ENCODE measurements at regions not wholly inside any gene's neighbourhood (a gene's known extent, or its start where the extent isn't known, plus 50 kb on each side); places are given as distances from the start of the nearest gene placed in this dataset.

DNA sequence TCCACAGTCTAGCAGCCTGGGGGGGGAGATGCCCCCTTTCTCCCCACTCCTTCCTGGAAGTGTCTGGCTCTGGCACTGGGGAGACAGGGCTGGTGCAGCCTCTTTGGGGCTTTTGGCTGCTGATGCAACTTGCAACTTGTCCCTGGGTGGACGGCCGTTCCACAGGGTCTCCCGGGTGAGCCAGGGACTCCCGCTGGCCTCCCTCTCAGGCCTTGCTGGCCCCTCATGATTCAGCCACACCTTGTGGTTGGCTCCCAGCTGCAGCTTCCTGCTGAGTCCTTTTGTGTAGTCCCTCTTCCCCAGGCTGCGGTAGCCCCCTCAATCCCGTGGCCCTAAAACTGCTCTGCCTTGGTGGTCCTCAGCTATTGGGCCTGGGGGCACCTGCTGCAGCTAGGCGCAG lies 283.5 kb downstream of the PBX3 start:
- no peak for DNase-seq (ENCODE audit: low read depth, low spot score)
- no peak overlapping the region for H3K4me3 ChIP-seq (ENCODE audit: insufficient read length, low read depth)
- TF ChIP-seq YY1 (IDR thresholded peaks at IDR 0.05; ENCODE audit: insufficient read depth, insufficient read length), result no peak
- no peak for TF ChIP-seq SUZ12 (IDR thresholded peaks at IDR 0.05; ENCODE audit: extremely low read depth, insufficient read depth, insufficient read length)
- TF ChIP-seq ZNF274 (IDR thresholded peaks at IDR 0.05; ENCODE audit: low read depth, low read length), result no peak
- H3K9ac ChIP-seq (ENCODE audit: insufficient read length, low read depth), result no peak overlapping the region
- no peaks in the 10 kb centered on the region for H3K36me3 ChIP-seq (ENCODE audit: insufficient read depth, insufficient read length, low read length)
- no peaks in the 10 kb centered on the region for H3K9me3 ChIP-seq (ENCODE audit: insufficient read depth, low read length)
- H3K27me3 ChIP-seq (ENCODE audit: insufficient read depth, insufficient read length), result no peaks in the 10 kb centered on the region
- H3K4me1 ChIP-seq (ENCODE audit: insufficient read depth, insufficient read length), result peaks cover 6% of the 10 kb centered on the region

GRCh38 chr9:126031116-126031515 lies 283.9 kb downstream of the PBX3 start:
- no peak for DNase-seq (ENCODE audit: low read depth, low spot score)
- Histone ChIP-seq H3K27me3 (ENCODE audit: insufficient read depth, insufficient read length) (no peaks in the 10 kb centered on the region), H3K9me3 (ENCODE audit: insufficient read depth, low read length) (no peaks in the 10 kb centered on the region), H3K4me3 (ENCODE audit: insufficient read length, low read depth) (no peak overlapping the region), H3K4me1 (ENCODE audit: insufficient read depth, insufficient read length) (peaks cover 6% of the 10 kb centered on the region), H3K36me3 (ENCODE audit: insufficient read depth, insufficient read length, low read length) (no peaks in the 10 kb centered on the region), H3K9ac (ENCODE audit: insufficient read length, low read depth) (no peak overlapping the region)
- TF ChIP-seq ZNF274 (IDR thresholded peaks at IDR 0.05; ENCODE audit: low read depth, low read length) (no peak), SUZ12 (IDR thresholded peaks at IDR 0.05; ENCODE audit: extremely low read depth, insufficient read depth, insufficient read length) (no peak), YY1 (IDR thresholded peaks at IDR 0.05; ENCODE audit: insufficient read depth, insufficient read length) (no peak)

GRCh38 chr9:126032135-126032534 lies 285.0 kb downstream of the PBX3 start:
- Histone ChIP-seq H3K4me3 (ENCODE audit: insufficient read length, low read depth) (no peak overlapping the region), H3K4me1 (ENCODE audit: insufficient read depth, insufficient read length) (peaks cover 6% of the 10 kb centered on the region), H3K27me3 (ENCODE audit: insufficient read depth, insufficient read length) (no peaks in the 10 kb centered on the region), H3K9ac (ENCODE audit: insufficient read length, low read depth) (no peak overlapping the region), H3K9me3 (ENCODE audit: insufficient read depth, low read length) (no peaks in the 10 kb centered on the region), H3K36me3 (ENCODE audit: insufficient read depth, insufficient read length, low read length) (no peaks in the 10 kb centered on the region)
- TF ChIP-seq YY1 (IDR thresholded peaks at IDR 0.05; ENCODE audit: insufficient read depth, insufficient read length), result no peak
- TF ChIP-seq SUZ12 (IDR thresholded peaks at IDR 0.05; ENCODE audit: extremely low read depth, insufficient read depth, insufficient read length), result no peak
- no peak for TF ChIP-seq ZNF274 (IDR thresholded peaks at IDR 0.05; ENCODE audit: low read depth, low read length)
- DNase-seq (ENCODE audit: low read depth, low spot score), result no peak

DNA sequence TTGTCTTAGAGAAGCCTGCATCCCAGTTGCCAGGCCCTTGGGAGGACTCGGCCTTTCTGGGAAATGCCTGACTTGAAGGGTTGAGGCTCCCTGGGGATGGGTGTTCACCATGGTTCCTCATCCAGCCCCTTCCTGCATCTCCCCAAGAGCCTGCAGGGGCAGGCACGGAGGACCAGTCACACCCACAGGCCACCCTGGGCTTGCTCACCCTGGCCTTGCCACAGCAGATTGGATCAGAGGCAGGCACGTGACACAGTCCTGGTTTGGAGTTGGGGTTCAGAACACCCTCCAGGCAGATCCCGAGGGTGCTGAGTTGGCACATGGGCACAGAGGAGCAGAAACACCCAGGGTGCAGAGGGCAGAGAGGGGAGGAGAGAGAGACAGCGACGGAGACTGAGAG lies 286.1 kb downstream of the PBX3 start:
- no peak for DNase-seq (ENCODE audit: low read depth, low spot score)
- Histone ChIP-seq H3K9me3 (ENCODE audit: insufficient read depth, low read length) (no peaks in the 10 kb centered on the region), H3K4me1 (ENCODE audit: insufficient read depth, insufficient read length) (peaks cover 6% of the 10 kb centered on the region), H3K4me3 (ENCODE audit: insufficient read length, low read depth) (no peak overlapping the region), H3K36me3 (ENCODE audit: insufficient read depth, insufficient read length, low read length) (no peaks in the 10 kb centered on the region), H3K9ac (ENCODE audit: insufficient read length, low read depth) (no peak overlapping the region), H3K27me3 (ENCODE audit: insufficient read depth, insufficient read length) (no peaks in the 10 kb centered on the region)
- TF ChIP-seq SUZ12 (IDR thresholded peaks at IDR 0.05; ENCODE audit: extremely low read depth, insufficient read depth, insufficient read length), result no peak

- Histone ChIP-seq H3K27me3 (ENCODE audit: insufficient read depth, insufficient read length) (no peaks in the 10 kb centered on the region), H3K9ac (ENCODE audit: insufficient read length, low read depth) (no peak overlapping the region), H3K4me3 (ENCODE audit: insufficient read length, low read depth) (no peak overlapping the region), H3K9me3 (ENCODE audit: insufficient read depth, low read length) (no peaks in the 10 kb centered on the region), H3K4me1 (ENCODE audit: insufficient read depth, insufficient read length) (peaks cover 7% of the 10 kb centered on the region), H3K36me3 (ENCODE audit: insufficient read depth, insufficient read length, low read length) (no peaks in the 10 kb centered on the region)
- TF ChIP-seq SUZ12 (IDR thresholded peaks at IDR 0.05; ENCODE audit: extremely low read depth, insufficient read depth, insufficient read length) (no peak), ZNF274 (IDR thresholded peaks at IDR 0.05; ENCODE audit: low read depth, low read length) (no peak), YY1 (IDR thresholded peaks at IDR 0.05; ENCODE audit: insufficient read depth, insufficient read length) (no peak)
- DNase-seq (ENCODE audit: low read depth, low spot score), result no peak
These were observed 286.8 kb downstream of the PBX3 start for GRCh38 chr9:126033956-126034355.

DNA sequence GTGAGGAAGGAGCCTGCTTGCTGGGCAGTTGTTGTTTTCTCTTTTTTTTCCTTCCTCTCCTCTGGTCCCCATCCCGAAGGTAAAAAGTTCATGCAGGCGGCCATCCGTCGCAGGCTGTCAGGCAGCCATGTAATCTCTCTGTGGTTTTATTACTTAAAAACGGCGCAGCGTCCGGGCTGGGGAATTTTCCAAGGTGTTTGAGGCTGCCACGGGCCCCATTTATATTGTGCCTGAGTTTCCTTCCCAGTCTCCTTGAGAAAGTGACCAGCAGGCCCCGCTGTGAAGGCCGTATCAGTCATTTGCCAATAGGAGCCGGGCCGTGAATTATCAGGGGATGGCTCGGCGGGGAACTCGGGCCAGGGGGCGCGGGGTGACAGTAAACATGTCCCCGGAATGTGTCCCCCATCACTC lies 289.7 kb downstream of the PBX3 start:
- Histone ChIP-seq H3K9ac (ENCODE audit: insufficient read length, low read depth) (no peak overlapping the region), H3K36me3 (ENCODE audit: insufficient read depth, insufficient read length, low read length) (no peaks in the 10 kb centered on the region), H3K9me3 (ENCODE audit: insufficient read depth, low read length) (peaks cover 3% of the 10 kb centered on the region; the same call in 1 of the 2 replicates), H3K4me1 (ENCODE audit: insufficient read depth, insufficient read length) (peaks cover 3% of the 10 kb centered on the region), H3K4me3 (ENCODE audit: insufficient read length, low read depth) (no peak overlapping the region), H3K27me3 (ENCODE audit: insufficient read depth, insufficient read length) (no peaks in the 10 kb centered on the region)
- no peak for DNase-seq (ENCODE audit: low read depth, low spot score)
- TF ChIP-seq SUZ12 (IDR thresholded peaks at IDR 0.05; ENCODE audit: extremely low read depth, insufficient read depth, insufficient read length) (no peak), YY1 (IDR thresholded peaks at IDR 0.05; ENCODE audit: insufficient read depth, insufficient read length) (no peak), ZNF274 (IDR thresholded peaks at IDR 0.05; ENCODE audit: low read depth, low read length) (no peak)

- Histone ChIP-seq H3K9me3 (ENCODE audit: insufficient read depth, low read length) (peaks cover 12% of the 10 kb centered on the region; the same call in 1 of the 2 replicates), H3K27me3 (ENCODE audit: insufficient read depth, insufficient read length) (no peaks in the 10 kb centered on the region), H3K36me3 (ENCODE audit: insufficient read depth, insufficient read length, low read length) (no peaks in the 10 kb centered on the region), H3K9ac (ENCODE audit: insufficient read length, low read depth) (no peak overlapping the region), H3K4me1 (ENCODE audit: insufficient read depth, insufficient read length) (peaks cover 3% of the 10 kb centered on the region), H3K4me3 (ENCODE audit: insufficient read length, low read depth) (no peak overlapping the region)
- DNase-seq (ENCODE audit: low read depth, low spot score), result no peak
- no peak for TF ChIP-seq YY1 (IDR thresholded peaks at IDR 0.05; ENCODE audit: insufficient read depth, insufficient read length)
- TF ChIP-seq ZNF274 (IDR thresholded peaks at IDR 0.05; ENCODE audit: low read depth, low read length), result no peak
- no peak for TF ChIP-seq SUZ12 (IDR thresholded peaks at IDR 0.05; ENCODE audit: extremely low read depth, insufficient read depth, insufficient read length)
These were observed 287.8 kb upstream of the MVB12B start for GRCh38 chr9:126038790-126039189.

- TF ChIP-seq YY1 (IDR thresholded peaks at IDR 0.05; ENCODE audit: insufficient read depth, insufficient read length) (no peak), ZNF274 (IDR thresholded peaks at IDR 0.05; ENCODE audit: low read depth, low read length) (no peak)
- Histone ChIP-seq H3K9ac (ENCODE audit: insufficient read length, low read depth) (no peak overlapping the region), H3K27me3 (ENCODE audit: insufficient read depth, insufficient read length) (no peaks in the 10 kb centered on the region), H3K36me3 (ENCODE audit: insufficient read depth, insufficient read length, low read length) (no peaks in the 10 kb centered on the region), H3K4me1 (ENCODE audit: insufficient read depth, insufficient read length) (peaks cover 3% of the 10 kb centered on the region), H3K9me3 (ENCODE audit: insufficient read depth, low read length) (peaks cover 29% of the 10 kb centered on the region), H3K4me3 (ENCODE audit: insufficient read length, low read depth) (no peak overlapping the region)
- no peak for DNase-seq (ENCODE audit: low read depth, low spot score)
These were observed 282.9 kb upstream of the MVB12B start for GRCh38 chr9:126043681-126044080.

Data from NT2/D1 (cell line).